NB4 (cell line): ENCODE measurements at regions not wholly inside any gene's neighbourhood (a gene's known extent, or its start where the extent isn't known, plus 50 kb on each side); places are given as distances from the start of the nearest gene placed in this dataset.

Experiments
- MAX ChIP-seq: IDR thresholded peaks from 2 replicates; pipeline ENCODE4 v1.6.1; 2011; ENCODE audit warnings: low read depth, low read length
- MYC ChIP-seq: IDR thresholded peaks from 2 replicates; pipeline ENCODE4 v1.6.1; 2011; ENCODE audit warnings: low read depth, low read length
- POLR2A ChIP-seq: IDR thresholded peaks from 2 replicates; pipeline ENCODE4 v1.6.1; 2011; ENCODE audit warnings: mild to moderate bottlenecking; ENCODE audit not compliant: insufficient read length; ENCODE audit errors: extremely low read depth
- TF ChIP-seq, protein P1 (sequence below): IDR thresholded peaks from one replicate; pipeline ENCODE4 v1.5.1; 2012; ENCODE audit warnings: low read depth, low read length

DNA sequence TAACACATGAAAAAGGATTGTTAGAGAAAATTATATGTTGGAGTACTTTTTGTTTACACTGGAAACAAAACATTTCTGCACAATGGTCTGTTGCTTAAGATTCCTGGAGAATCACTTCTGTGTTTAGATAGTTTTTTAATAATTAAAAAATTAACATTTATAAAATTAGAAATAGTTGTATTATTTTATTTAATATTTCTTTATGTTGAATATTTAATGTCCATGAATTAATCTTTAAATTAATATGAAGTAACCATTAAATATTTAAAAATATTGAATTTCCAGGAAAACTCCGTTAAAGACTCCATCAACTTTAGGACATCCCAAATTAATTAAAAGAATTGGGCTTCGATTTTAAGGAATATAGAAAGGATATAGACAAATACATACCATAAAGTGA, 797.1 kb upstream of the GALNTL6 start:
- TF ChIP-seq POLR2A, result no peak
- TF ChIP-seq, protein P1, sequence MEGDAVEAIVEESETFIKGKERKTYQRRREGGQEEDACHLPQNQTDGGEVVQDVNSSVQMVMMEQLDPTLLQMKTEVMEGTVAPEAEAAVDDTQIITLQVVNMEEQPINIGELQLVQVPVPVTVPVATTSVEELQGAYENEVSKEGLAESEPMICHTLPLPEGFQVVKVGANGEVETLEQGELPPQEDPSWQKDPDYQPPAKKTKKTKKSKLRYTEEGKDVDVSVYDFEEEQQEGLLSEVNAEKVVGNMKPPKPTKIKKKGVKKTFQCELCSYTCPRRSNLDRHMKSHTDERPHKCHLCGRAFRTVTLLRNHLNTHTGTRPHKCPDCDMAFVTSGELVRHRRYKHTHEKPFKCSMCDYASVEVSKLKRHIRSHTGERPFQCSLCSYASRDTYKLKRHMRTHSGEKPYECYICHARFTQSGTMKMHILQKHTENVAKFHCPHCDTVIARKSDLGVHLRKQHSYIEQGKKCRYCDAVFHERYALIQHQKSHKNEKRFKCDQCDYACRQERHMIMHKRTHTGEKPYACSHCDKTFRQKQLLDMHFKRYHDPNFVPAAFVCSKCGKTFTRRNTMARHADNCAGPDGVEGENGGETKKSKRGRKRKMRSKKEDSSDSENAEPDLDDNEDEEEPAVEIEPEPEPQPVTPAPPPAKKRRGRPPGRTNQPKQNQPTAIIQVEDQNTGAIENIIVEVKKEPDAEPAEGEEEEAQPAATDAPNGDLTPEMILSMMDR, result no peak
- no peak for TF ChIP-seq MAX
- TF ChIP-seq MYC, result no peak
